GM18499 (cell line): ENCODE measurements at regions not wholly inside any gene's neighbourhood (a gene's known extent, or its start where the extent isn't known, plus 50 kb on each side); places are given as distances from the start of the nearest gene placed in this dataset.

Experiments
- ATAC-seq: cut with Tn5 transposase; IDR thresholded peaks from one replicate; pipeline ENCODE4 v1.9.1; 2021; ENCODE audit warnings: moderate number of reproducible peaks; ENCODE audit not compliant: insufficient read depth, unreplicated experiment

DNA sequence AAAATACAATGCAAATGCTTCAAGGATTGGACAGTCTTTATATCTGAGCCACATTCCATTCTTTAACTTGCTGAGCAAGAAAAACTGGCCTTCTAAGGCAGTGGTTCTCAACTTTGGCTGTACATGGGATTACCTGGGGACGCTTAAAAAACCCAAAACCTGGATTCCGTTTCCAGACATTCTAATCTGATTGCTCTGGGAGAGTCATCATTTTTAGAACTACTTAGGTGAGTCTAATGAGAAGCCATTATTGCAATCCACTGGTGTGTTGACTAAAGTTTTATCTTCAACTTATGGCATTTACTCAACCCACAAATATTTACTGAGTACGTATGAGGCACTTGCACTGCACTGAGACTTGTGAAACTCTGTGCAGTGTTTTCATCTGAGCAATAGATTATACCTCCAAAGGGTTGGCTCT, 195.7 kb upstream of the ATP11B start:
- no peak for ATAC-seq

- no peak for ATAC-seq
Measured at GRCh38 chr3:182601597-182601996, 191.7 kb upstream of the ATP11B start.

DNA sequence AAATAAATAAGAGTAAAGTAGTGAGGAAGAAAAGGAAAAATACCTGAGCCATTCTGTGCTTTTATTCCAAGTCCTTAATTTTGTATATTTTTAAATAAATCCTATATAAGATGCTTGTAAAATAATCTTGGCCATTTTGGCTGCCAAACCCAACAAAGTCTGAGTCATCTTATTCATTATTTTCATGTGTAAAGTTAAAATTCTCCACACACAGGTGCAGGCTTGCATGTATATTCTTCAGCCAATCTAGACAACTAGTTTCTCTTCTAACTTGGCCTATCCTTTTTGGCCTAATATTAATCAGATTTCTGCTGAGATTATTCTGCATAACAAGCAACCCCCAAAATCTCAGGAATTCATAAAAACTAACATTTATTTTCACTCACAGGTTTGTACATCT, 189.8 kb upstream of the ATP11B start:
- no peak for ATAC-seq

GRCh38 chr3:182605882-182606611, 187.3 kb upstream of the ATP11B start:
- ATAC-seq, result no peak

DNA sequence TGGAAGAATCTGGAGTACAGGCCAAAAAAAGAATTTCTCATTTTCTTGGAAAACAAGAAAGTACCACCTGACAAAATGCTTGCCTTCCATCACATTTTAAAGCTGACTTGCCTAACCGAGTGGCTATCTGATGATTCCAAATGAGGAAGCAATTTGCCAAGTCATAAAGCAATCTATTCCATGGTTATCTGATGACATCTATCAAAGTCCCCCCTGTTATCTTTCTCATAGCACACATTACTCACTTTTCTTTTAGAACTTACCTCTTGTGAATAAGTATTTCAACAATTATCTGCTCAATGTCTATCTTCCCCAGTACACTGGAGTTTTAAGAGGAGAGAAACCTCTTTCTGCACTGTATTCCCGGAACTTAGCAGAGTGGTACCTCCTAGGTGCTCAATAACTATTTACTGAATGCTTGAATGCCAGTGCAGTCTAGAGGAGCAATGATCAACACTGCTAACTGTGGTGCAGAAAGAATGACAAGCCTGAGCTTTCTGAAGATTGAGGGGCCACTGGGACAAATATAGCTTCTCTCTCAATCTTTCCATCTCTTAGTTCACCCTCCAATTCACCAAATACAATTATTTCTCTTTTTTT, 186.3 kb upstream of the ATP11B start:
- ATAC-seq, result no peak

DNA sequence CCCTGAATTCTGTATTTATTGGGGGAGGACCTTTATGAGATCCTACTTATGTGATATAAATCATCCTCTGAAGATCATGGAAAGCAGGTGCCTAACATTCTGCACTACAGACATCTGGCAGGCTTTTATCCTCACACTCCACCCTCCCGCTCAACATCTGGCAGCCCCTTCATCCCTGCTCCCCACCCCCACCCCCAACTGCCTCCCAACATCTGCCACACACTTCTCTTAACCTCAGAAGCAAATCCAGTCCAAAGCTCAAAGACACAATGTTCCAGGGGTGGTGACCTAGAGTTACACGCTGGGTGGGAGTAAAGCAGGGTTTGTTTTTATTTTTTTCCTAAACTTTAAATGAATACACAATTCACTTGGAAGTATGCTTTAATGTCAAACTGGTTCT, 184.5 kb upstream of the ATP11B start:
- no peak for ATAC-seq

DNA sequence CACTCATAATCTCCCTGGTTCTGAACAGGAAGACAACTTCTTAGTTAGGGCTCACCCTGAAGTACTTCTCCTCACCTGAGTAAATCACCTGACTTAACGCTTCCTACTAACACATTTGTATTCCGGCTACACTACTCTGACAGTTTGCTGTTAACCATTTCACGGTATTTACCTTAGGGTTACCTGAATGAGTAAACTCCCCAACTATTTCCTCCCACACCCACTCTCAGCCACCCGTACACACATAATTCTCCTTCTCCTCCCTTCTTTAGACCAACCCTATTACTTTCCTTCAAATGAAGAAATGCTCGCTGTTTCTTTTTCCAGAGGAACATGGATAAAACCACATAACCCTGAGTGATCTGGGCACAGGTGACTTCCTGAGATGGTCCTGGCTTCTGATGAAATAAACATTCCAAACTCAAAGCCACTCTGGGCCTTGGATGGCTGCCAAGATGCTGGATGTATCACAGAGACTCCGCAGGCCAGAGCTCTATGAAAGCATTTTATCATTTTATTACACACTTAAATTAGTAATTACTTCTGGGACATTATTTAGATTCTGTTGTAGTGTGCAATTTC, 183.6 kb upstream of the ATP11B start:
- no peak for ATAC-seq

DNA sequence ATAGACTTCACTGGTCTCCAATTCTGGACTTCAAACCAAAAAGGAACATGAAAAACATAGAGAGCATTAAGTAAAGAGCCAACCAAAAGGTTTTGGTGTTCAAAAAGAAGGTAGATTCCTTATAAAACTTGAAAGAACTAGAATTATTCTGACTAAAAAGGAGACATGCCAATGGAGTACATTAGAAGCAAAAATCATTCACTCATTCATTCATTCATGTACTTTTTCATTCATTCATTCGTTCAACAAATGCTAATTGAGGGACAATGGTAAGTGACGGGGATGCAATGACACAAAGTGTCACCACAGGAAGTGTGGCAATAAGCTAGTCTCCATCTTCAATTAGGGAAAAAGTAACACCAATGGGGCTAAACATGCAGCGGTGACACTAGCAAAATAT, 181.0 kb upstream of the ATP11B start:
- ATAC-seq, result no peak

DNA sequence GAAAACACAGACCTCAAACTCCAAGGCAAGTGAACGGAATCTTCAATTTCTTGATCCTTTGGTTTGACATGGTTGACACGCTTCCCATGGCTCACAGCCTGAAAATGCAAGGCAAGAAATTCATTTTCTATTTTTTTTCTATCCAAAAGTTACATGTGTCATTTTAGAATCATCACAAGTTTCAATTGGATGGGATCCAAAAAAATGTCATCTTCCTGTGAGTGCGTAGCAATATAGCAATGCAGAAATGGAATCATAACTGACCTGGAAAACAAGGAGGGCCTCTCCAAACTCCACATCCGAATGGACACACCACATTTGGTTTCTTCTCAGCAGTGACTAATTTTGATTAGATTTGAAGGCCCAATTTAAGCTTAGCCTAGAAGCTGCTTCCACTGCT, 175.8 kb upstream of the ATP11B start:
- ATAC-seq, result no peak

- no peak for ATAC-seq
Measured at GRCh38 chr3:182618085-182618732, 175.1 kb upstream of the ATP11B start.

DNA sequence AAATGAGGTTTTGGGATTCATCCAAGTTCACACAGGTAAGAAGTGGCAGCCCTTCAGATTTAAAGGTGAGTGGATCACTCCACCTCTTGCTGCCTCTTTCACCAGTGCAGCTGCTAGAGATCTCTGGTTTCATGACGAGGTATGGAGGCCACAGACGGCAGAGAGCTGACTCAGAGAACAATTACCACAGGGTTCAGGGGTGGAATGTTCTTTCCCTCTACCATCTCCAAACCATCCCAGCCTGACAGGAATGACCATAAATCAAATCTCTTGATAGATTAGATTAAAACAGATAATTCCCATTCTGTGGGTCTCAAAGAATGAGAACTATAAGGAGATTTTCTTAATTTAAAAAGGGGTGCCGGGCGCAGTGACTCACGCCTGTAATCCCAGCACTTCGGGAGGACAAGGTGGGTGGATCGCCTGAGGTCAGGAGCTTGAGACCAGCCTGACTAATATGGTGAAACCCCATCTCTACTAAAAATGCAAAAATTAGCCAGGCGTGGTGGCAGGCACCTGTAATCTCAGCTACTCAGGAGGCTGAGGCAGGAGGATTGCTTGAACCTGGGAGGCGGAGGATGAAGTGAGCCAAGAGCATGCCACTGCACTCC, 174.2 kb upstream of the ATP11B start:
- ATAC-seq, result no peak

DNA sequence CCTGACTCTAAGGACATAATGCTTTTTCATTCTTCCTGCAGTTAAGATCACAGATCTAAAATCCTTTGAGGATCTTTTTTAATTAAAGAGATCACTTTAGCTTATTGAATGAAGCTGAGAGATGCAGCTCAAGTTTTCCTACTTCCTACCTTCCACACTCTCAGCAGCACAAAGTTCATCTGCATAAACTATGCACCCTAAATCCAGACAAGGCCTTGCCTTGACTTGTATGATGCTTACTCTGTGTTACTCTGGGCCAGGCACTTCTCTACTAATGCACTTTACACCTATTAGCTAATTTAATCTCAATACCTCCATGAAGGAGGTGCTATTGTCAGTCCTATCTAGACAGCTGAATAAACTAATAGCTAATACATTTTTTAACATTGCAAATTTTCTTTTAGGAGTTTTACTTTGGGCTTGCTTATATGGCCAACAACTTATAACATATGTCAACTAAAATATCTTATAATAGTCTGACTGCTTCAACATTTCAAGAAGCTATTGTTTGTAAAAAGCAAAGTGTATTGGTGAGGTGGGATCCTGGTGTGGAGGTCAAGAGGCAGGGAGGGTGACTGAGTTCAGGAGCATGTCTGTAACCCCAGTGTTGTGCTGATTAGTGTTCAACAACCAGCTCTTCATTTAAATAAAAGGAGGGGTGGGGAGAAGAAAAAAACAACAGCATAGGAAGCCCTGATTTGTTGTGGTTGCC, 172.4 kb upstream of the ATP11B start:
- no peak for ATAC-seq

DNA sequence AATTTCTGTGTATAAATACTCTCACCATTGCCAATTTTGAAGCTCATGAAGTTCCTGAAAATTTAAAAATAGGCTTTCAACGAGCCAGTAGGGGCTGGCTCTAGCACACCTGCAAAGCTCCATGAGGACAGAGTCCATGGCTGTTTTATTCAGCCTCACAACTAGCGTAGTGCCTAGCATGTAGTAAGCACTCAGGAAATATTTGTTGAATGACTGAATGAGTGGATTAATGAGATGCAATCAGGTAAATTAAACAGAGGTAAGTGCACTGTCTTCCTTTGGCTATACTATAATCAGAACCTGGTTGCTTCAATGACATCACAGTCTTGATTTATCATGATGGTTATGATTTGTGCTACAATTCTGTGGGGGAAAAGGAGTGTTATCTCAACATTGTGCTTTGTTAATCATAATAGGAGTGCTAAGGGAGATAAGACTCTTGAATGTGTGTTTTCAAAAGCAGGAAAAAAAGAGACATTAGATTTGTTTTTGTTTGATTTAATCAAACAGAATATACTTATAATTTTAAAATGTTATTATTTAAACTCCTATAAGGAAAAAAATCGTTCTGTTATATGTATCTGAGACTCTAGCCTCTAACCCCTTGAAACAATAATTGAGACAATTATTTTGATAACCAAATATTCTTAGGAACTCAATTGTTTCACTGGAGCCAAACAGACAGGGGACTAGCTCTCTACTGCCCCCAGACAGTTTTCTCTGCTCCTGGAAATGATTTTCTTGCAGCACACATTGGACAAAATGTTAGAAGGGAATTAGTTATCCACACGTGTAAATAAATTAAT, 171.7 kb upstream of the ATP11B start:
- ATAC-seq, result no peak

DNA sequence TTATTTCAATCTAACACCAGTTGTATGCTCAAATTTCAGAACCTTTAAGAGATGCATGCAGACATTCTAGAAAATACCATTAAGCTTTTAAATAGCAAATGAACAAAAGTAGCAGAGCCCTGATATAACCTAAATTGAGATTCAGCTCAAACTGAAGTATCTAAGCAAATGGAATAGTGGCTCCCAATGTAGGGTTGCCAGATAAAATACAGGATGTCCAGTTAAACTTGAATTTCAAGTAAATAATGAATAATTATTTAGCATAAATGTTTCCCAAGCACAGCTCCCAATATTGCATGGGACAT, 171.1 kb upstream of the ATP11B start:
- no peak for ATAC-seq

DNA sequence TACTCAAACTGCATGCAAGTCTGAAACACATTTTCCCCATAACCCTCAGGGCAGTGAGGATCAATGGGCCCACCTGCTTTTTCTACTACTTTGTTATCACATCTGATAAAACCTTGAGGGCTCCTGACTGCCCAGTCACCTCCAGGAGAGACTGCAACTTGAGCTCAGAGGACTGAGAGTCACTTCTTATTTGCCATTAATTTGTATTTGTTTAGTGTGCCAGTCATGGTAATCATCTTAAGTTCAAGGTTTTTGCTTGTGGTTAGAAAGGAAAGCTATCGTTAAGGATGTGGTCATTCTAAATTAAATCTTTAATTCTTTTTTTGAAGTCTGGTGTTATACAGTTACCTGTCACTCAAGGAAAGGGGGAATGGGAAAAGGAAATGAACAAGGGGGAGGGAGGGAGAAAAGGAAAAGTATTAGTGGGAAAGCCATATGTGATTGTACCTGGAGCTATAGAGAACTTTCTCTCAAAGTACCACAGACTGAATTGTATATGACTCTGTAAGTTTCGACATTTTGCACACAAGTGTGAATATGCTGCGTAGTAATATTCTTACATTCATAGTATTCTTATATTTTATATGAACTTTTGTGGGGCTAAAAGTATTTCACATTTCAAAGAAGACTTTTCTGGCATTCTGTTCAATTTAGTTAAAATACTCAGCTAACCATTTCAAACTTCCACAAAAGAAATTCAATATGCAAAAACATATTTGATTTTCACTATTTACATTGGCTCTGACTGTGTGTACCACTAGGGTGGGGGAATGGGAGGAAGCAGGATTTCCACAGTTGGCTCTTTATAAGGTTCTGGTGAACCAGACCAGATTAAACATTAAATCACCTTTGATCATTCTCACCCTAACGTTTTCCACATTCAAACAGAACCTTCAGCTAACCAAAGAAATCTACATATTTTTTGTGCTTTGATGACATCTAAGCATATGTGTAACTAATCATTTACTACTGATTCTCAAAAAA, 166.5 kb upstream of the ATP11B start:
- ATAC-seq, result no peak

GRCh38 chr3:182628531-182628930, 164.8 kb upstream of the ATP11B start:
- no peak for ATAC-seq

DNA sequence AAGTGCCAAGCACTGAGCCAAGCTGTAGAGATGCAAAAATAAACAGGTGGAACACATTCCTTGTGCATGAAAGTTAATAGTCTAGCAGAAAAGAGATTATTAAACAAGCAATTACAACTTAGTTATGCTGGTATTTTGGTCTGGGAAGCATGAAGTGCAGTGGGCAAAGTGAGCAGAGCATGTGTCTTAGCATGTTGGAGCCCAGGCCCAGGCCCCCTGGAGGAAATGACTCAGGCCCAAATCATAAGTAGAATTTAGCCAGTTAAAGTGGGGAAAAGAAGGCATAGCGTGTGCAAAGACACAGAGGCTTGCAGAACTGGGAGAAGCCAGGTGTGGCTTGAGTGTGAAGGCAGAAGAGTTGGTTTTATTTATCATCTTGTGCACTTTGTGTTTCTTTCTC, 163.8 kb upstream of the ATP11B start:
- ATAC-seq, result no peak

DNA sequence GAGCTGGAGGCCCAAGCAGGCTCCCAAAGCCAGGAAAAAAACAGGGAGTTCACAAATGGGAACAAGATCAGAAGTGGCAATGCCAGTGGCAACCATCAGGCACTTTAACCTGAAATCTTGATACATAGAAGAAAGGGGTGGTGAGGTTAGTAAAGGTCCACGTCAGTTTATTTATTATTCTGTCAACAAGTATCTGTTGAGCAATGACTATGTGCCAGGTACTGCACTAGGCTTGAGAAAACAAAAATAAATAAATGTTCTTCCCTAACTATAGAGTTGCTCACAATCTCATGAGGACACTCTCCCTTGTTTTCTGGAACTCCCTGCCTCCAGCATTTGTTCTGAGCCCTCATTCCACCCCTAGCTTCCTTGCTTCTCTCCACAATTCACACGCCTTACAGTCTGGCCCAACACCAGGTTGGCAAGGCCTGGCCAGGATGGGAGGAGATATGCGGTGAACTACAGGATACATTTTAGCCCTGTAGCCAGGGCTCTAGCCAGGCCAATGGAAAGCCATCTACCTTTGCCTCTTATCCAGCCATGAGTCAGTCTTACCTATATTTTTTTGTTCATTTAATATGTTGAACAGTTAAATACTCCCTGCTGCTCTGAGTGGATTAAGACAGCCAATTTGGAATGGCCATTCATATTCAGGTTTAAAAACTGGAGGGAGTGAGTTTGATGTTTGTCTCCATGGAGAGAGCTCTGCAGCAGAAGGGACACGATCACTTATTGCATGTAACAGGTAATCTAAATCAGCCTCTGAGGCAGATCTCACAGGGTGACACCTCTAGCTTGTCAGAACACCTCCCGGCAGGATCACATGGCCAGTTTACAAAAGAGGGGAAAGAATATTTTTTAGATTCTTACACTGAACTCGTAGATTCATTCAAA, 161.9 kb upstream of the ATP11B start:
- ATAC-seq, result no peak
